ENCODE measurements at regions not wholly inside any gene's neighbourhood (a gene's known extent, or its start where the extent isn't known, plus 50 kb on each side); places are given as distances from the start of the nearest gene placed in this dataset.

DNA sequence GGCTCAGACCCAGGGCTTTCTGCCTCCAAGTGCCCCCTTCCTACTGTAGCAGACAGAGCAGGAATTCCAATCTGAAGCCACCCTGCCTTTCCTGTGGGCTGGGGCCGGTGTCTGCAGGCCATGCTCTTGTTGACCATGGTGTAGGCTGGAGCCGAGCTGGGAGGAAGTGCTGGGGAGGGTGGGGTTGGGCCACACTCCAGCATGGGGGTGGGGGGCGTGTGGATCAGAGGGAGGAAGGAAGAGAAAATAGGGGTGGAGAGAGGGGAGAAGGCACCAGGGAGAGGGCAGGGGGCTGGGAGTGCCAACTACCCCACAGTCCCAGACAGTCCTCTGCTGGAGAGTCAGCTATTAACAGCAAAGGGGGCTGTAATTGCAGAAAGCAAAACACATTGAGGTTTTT, 54.3 kb upstream of the JPH3 start:
- ATAC-seq: no peak
- no TSS peak for BruUV-seq (replicated peaks)
- intact Hi-C loops (cut with micrococcal nuclease; ENCODE audit: unreplicated experiment): no loop called here
- H3K4me1 ChIP-seq (ENCODE audit: control insufficient read depth, insufficient read depth, low read length): no peaks in the 10 kb centered on the region; the same call in 1 of the 2 replicates
- in situ Hi-C loops (cut with HindIII; ENCODE audit: low pct_unique_long_range_greater_than_20kb, low sequenced_read_pairs): no loop called here
- H3K27ac ChIP-seq (ENCODE audit: low read length): no peak overlapping the region
- no peaks in the 10 kb centered on the region for H3K9me3 ChIP-seq (ENCODE audit: control insufficient read depth, insufficient read depth, low read depth, low read length)
- H3K27me3 ChIP-seq (ENCODE audit: control insufficient read depth, insufficient read depth, low read length): no peaks in the 10 kb centered on the region
- POLR2A ChIA-PET: no interaction called here
- no peak for DNase-seq (ENCODE audit: low read depth, low spot score)
- no peak overlapping the region for H3K4me3 ChIP-seq (ENCODE audit: low read depth in 2 of 2, low read length in 2 of 2)
- CTCF ChIA-PET: no interaction called here
- no peaks in the 10 kb centered on the region for H3K36me3 ChIP-seq (ENCODE audit: control insufficient read depth, insufficient read depth, low read length)
- TF ChIP-seq, protein P1, sequence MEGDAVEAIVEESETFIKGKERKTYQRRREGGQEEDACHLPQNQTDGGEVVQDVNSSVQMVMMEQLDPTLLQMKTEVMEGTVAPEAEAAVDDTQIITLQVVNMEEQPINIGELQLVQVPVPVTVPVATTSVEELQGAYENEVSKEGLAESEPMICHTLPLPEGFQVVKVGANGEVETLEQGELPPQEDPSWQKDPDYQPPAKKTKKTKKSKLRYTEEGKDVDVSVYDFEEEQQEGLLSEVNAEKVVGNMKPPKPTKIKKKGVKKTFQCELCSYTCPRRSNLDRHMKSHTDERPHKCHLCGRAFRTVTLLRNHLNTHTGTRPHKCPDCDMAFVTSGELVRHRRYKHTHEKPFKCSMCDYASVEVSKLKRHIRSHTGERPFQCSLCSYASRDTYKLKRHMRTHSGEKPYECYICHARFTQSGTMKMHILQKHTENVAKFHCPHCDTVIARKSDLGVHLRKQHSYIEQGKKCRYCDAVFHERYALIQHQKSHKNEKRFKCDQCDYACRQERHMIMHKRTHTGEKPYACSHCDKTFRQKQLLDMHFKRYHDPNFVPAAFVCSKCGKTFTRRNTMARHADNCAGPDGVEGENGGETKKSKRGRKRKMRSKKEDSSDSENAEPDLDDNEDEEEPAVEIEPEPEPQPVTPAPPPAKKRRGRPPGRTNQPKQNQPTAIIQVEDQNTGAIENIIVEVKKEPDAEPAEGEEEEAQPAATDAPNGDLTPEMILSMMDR (IDR thresholded peaks at IDR 0.05): no peak
- no peak for TF ChIP-seq TCF7L2 (IDR thresholded peaks at IDR 0.05; ENCODE audit: low read depth, low read length)
- TF ChIP-seq SIN3A (IDR thresholded peaks at IDR 0.05; ENCODE audit: borderline replicate concordance, insufficient read depth, low read depth, low read length): no peak
- TF ChIP-seq, protein P2, sequence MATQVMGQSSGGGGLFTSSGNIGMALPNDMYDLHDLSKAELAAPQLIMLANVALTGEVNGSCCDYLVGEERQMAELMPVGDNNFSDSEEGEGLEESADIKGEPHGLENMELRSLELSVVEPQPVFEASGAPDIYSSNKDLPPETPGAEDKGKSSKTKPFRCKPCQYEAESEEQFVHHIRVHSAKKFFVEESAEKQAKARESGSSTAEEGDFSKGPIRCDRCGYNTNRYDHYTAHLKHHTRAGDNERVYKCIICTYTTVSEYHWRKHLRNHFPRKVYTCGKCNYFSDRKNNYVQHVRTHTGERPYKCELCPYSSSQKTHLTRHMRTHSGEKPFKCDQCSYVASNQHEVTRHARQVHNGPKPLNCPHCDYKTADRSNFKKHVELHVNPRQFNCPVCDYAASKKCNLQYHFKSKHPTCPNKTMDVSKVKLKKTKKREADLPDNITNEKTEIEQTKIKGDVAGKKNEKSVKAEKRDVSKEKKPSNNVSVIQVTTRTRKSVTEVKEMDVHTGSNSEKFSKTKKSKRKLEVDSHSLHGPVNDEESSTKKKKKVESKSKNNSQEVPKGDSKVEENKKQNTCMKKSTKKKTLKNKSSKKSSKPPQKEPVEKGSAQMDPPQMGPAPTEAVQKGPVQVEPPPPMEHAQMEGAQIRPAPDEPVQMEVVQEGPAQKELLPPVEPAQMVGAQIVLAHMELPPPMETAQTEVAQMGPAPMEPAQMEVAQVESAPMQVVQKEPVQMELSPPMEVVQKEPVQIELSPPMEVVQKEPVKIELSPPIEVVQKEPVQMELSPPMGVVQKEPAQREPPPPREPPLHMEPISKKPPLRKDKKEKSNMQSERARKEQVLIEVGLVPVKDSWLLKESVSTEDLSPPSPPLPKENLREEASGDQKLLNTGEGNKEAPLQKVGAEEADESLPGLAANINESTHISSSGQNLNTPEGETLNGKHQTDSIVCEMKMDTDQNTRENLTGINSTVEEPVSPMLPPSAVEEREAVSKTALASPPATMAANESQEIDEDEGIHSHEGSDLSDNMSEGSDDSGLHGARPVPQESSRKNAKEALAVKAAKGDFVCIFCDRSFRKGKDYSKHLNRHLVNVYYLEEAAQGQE (IDR thresholded peaks at IDR 0.05; ENCODE audit: insufficient read depth in 1 of 2, low read depth in 2 of 2, low read length in 1 of 2): no peak
- no peak for TF ChIP-seq POLR2AphosphoS5 (IDR thresholded peaks at IDR 0.05; ENCODE audit: low read depth, low read length)

DNA sequence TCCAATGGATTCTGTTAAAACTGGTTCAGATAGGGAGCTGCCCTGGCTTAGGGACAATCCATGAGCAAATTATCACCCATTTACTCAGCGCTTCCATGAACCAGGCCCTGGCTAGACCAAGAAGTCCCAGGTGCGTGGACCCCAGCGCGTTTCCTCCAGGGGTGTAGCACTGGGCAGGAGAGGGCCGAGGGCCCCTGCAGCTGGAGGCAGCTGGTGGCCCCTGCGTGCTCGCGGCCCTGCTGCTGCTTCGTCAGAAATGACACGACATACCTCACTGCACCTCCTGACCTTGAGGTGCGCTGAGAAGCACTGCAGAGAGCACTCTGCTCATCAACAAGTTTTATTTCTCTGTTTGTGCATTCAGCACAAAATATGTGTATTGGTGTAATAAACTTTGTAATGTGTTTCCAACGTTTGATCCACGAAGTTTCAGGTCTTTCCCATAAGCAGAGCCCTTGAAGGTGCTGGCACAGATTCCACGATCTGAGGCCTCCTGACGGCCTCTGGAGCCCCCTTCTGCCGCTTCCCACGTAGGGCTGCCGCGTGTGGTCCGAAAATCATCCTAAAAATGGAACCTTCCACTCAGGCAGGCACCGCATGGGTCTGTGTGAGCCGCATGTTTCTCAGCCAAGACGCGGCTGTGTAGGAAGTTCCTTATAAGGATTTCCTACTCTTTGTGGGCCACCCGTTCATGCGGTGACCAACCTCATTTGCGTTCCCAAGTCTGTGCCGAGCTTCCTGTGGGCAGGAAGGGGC, 50.8 kb upstream of the ZCCHC14 start:
- H3K9me3 ChIP-seq (ENCODE audit: control insufficient read depth, insufficient read depth, low read depth, low read length): no peaks in the 10 kb centered on the region
- no peak for ATAC-seq
- no peak for DNase-seq (ENCODE audit: low read depth, low spot score)
- no peaks in the 10 kb centered on the region for H3K36me3 ChIP-seq (ENCODE audit: control insufficient read depth, insufficient read depth, low read length)
- intact Hi-C loops (cut with micrococcal nuclease; ENCODE audit: unreplicated experiment) (no loop called here), in situ Hi-C loops (cut with HindIII; ENCODE audit: low pct_unique_long_range_greater_than_20kb, low sequenced_read_pairs) (no loop called here)
- TF ChIP-seq, protein P2 (IDR thresholded peaks at IDR 0.05; ENCODE audit: insufficient read depth in 1 of 2, low read depth in 2 of 2, low read length in 1 of 2): no peak
- TF ChIP-seq TCF7L2 (IDR thresholded peaks at IDR 0.05; ENCODE audit: low read depth, low read length) (no peak), SIN3A (IDR thresholded peaks at IDR 0.05; ENCODE audit: borderline replicate concordance, insufficient read depth, low read depth, low read length) (no peak), POLR2AphosphoS5 (IDR thresholded peaks at IDR 0.05; ENCODE audit: low read depth, low read length) (no peak)
- TF ChIP-seq, protein P1 (IDR thresholded peaks at IDR 0.05): no peak
- no peak overlapping the region for H3K27ac ChIP-seq (ENCODE audit: low read length)
- CTCF ChIA-PET: no interaction called here
- no peaks in the 10 kb centered on the region for H3K27me3 ChIP-seq (ENCODE audit: control insufficient read depth, insufficient read depth, low read length)
- POLR2A ChIA-PET: no interaction called here
- no peaks in the 10 kb centered on the region for H3K4me1 ChIP-seq (ENCODE audit: control insufficient read depth, insufficient read depth, low read length)
- no TSS peak for BruUV-seq (replicated peaks)
- H3K4me3 ChIP-seq (ENCODE audit: low read depth in 2 of 2, low read length in 2 of 2): no peak overlapping the region

All from Panc1 (cell line).